ENCODE measurements at regions not wholly inside any gene's neighbourhood (a gene's known extent, or its start where the extent isn't known, plus 50 kb on each side); places are given as distances from the start of the nearest gene placed in this dataset.
"Not testable (repeated sequence)": the region's sequence is repeated elsewhere in the genome, so short reads cannot be mapped to it uniquely, and the experiment has no call there.

DNA sequence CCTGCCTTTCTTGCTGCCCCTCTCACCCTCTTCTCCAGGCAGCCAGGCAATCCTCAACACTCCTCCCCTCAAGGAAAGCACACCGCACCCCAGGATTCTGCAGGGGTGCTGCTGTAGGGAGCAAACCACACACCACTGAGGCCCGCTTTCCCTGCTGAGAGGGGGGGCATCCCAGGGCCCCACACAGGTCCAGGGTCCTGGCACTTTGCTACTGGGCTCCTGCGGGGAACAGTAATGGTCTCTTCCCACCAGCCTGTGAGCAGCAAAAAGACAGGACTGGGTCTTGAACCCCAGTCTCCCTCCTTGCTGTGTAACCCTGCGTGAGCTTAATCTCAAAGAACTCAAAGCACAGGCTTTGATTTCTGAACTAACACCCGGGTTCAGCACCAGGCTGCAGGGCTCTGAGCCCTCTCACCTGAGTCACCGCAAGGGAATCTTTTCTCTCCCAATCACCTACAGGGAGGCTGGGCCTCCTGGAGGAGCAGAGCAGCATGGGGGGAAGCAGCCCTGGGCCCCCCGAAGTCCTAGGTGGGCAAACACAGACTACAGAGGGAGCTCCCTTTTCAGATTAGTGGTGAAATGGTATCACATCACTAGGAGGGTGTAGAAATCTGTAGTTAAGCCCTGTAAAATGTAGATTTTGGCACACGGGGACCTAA is 232.6 kb downstream of the POTEG start:
- H4K20me1 ChIP-seq (replicated peaks in 1 of 2; ENCODE audit: control insufficient read depth in 1 of 2, insufficient read depth in 2 of 2, low read length in 2 of 2); H3K36me3 ChIP-seq (ENCODE audit: control insufficient read depth in 2 of 4, insufficient read depth in 4 of 4, low read length in 3 of 4); H3K79me1 ChIP-seq (ENCODE audit: low read depth, low read length); H3K4ac ChIP-seq (replicated peaks; ENCODE audit: insufficient read length, low read depth, low read length); H3K56ac ChIP-seq (replicated peaks; ENCODE audit: insufficient read length, low read depth, low read length); H3K9ac ChIP-seq (replicated peaks in 1 of 4; ENCODE audit: extremely low read depth in 1 of 4, low read depth in 3 of 4, low read length in 3 of 4); H3K4me2 ChIP-seq (ENCODE audit: insufficient read depth in 1 of 2, low read depth in 2 of 2, low read length in 2 of 2); POLR2A ChIA-PET (ENCODE audit: partially characterized antibody); DNase-seq (ENCODE audit: low read depth in 1 of 2, low spot score in 2 of 2); FAIRE-seq; H2BK20ac ChIP-seq (ENCODE audit: low read length); H3K14ac ChIP-seq (ENCODE audit: insufficient read length); H3K27ac ChIP-seq (ENCODE audit: low read depth, low read length); H2AFZ ChIP-seq (ENCODE audit: low read length); H2BK12ac ChIP-seq (ENCODE audit: low read depth, low read length); H2AK5ac ChIP-seq (ENCODE audit: low read depth, low read length); H3K4me3 ChIP-seq (ENCODE audit: extremely low read depth in 1 of 4, insufficient read depth in 2 of 4, low read depth in 3 of 4, low read length in 4 of 4); H2BK120ac ChIP-seq (replicated peaks; ENCODE audit: low read depth, low read length); H4K5ac ChIP-seq (ENCODE audit: insufficient read length, low read depth, low read length); H3K18ac ChIP-seq (ENCODE audit: extremely low read depth, low read length); H3K23ac ChIP-seq (ENCODE audit: insufficient read length); H3K27me3 ChIP-seq (replicated peaks in 1 of 4; ENCODE audit: control insufficient read depth in 3 of 4, extremely low read depth in 1 of 4, insufficient read depth in 3 of 4, low read length in 3 of 4); H2BK15ac ChIP-seq (ENCODE audit: low read length); H3K23me2 ChIP-seq (ENCODE audit: low read depth, low read length); H3K79me2 ChIP-seq (ENCODE audit: control insufficient read depth in 1 of 2, insufficient read depth in 2 of 2, low read length in 2 of 2); H3K4me1 ChIP-seq (replicated peaks in 1 of 4; ENCODE audit: control insufficient read depth in 3 of 4, insufficient read depth in 4 of 4, low read length in 3 of 4); H2BK5ac ChIP-seq (ENCODE audit: low read depth, low read length); H4K8ac ChIP-seq (ENCODE audit: extremely low read depth, insufficient read depth, low read length); H4K91ac ChIP-seq (replicated peaks; ENCODE audit: insufficient read length, low read length); CTCF ChIA-PET (ENCODE audit: partially characterized antibody): not testable (repeated sequence)
- WGBS, 2 experiments (ENCODE audit: extremely low coverage in 1 of 2, insufficient coverage in 1 of 2, insufficient read length in 1 of 2, insufficient replicate concordance in 2 of 2, low coverage in 1 of 2, low lambda C conversion rate in 2 of 2, missing lambda C conversion rate in 1 of 2): 76% methylated on average over 7 of the region's 8 CpGs; no CpG with 5 or more reads in 1 of the 2 experiments
- peaks cover 8 to 40% of the 10 kb centered on the region in 2 experiments; a peak in 2 of 4 replicates for H3K9me3 ChIP-seq (ENCODE audit: insufficient read depth in 2 of 2, low read depth in 1 of 2, low read length in 1 of 2)

DNA sequence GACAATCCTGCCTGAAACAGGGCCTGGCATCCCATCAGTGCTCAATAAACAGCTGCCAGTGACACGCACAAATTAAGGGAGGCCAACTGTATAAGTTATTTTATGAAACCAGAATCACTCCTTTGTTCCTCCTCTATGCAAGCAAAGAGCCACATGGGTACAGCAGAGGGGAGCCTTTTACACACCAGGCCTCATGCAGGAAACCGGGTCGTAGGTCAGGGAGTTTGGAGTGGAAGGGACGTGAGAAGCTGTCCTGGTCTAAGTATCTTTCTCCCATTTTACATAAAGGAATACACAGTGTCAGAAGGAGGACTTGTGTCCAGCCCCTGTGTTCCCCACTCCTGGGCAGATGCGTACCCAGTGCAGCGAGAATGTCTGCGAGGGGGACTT is 232.1 kb downstream of the POTEG start:
- H2BK20ac ChIP-seq (ENCODE audit: low read length); H2BK15ac ChIP-seq (ENCODE audit: low read length); H3K23me2 ChIP-seq (ENCODE audit: low read depth, low read length); H4K20me1 ChIP-seq (replicated peaks in 1 of 2; ENCODE audit: control insufficient read depth in 1 of 2, insufficient read depth in 2 of 2, low read length in 2 of 2); H2AK5ac ChIP-seq (ENCODE audit: low read depth, low read length); H3K4me3 ChIP-seq (ENCODE audit: extremely low read depth in 1 of 4, insufficient read depth in 2 of 4, low read depth in 3 of 4, low read length in 4 of 4); H3K4me2 ChIP-seq (ENCODE audit: insufficient read depth in 1 of 2, low read depth in 2 of 2, low read length in 2 of 2); H3K56ac ChIP-seq (replicated peaks; ENCODE audit: insufficient read length, low read depth, low read length); H3K4me1 ChIP-seq (replicated peaks in 1 of 4; ENCODE audit: control insufficient read depth in 3 of 4, insufficient read depth in 4 of 4, low read length in 3 of 4); POLR2A ChIA-PET (ENCODE audit: partially characterized antibody); H2BK12ac ChIP-seq (ENCODE audit: low read depth, low read length); H3K4ac ChIP-seq (replicated peaks; ENCODE audit: insufficient read length, low read depth, low read length); H3K14ac ChIP-seq (ENCODE audit: insufficient read length); H4K8ac ChIP-seq (ENCODE audit: extremely low read depth, insufficient read depth, low read length); H4K5ac ChIP-seq (ENCODE audit: insufficient read length, low read depth, low read length); CTCF ChIA-PET (ENCODE audit: partially characterized antibody); FAIRE-seq; H2BK5ac ChIP-seq (ENCODE audit: low read depth, low read length); H3K27ac ChIP-seq (ENCODE audit: low read depth, low read length); H2AFZ ChIP-seq (ENCODE audit: low read length); H3K9ac ChIP-seq (replicated peaks in 1 of 4; ENCODE audit: extremely low read depth in 1 of 4, low read depth in 3 of 4, low read length in 3 of 4); H3K79me1 ChIP-seq (ENCODE audit: low read depth, low read length); H3K18ac ChIP-seq (ENCODE audit: extremely low read depth, low read length); H3K23ac ChIP-seq (ENCODE audit: insufficient read length); DNase-seq (ENCODE audit: low read depth in 1 of 2, low spot score in 2 of 2); H2BK120ac ChIP-seq (replicated peaks; ENCODE audit: low read depth, low read length); H4K91ac ChIP-seq (replicated peaks; ENCODE audit: insufficient read length, low read length); H3K27me3 ChIP-seq (replicated peaks in 1 of 4; ENCODE audit: control insufficient read depth in 3 of 4, extremely low read depth in 1 of 4, insufficient read depth in 3 of 4, low read length in 3 of 4); H3K79me2 ChIP-seq (ENCODE audit: control insufficient read depth in 1 of 2, insufficient read depth in 2 of 2, low read length in 2 of 2); H3K36me3 ChIP-seq (ENCODE audit: control insufficient read depth in 2 of 4, insufficient read depth in 4 of 4, low read length in 3 of 4): not testable (repeated sequence)
- WGBS, 2 experiments (ENCODE audit: extremely low coverage in 1 of 2, insufficient coverage in 1 of 2, insufficient read length in 1 of 2, insufficient replicate concordance in 2 of 2, low coverage in 1 of 2, low lambda C conversion rate in 2 of 2, missing lambda C conversion rate in 1 of 2): 88% methylated on average over 7 of the region's 7 CpGs; no CpG with 5 or more reads in 1 of the 2 experiments
- H3K9me3 ChIP-seq (ENCODE audit: insufficient read depth in 2 of 2, low read depth in 1 of 2, low read length in 1 of 2): peaks cover 8 to 39% of the 10 kb centered on the region in 2 experiments; a peak in 2 of 4 replicates
